ENCODE measurements at regions not wholly inside any gene's neighbourhood (a gene's known extent, or its start where the extent isn't known, plus 50 kb on each side); places are given as distances from the start of the nearest gene placed in this dataset.

GRCh38 chr11:45733176-45733575, 67.8 kb upstream of the CHST1 start:
- no peak for TF ChIP-seq CTCF (IDR thresholded peaks at IDR 0.05; ENCODE audit: poor library complexity, severe bottlenecking)
- TF ChIP-seq SMC3 (conservative IDR thresholded peaks at IDR 0.05; ENCODE audit: poor library complexity), result no peak
- no peak for TF ChIP-seq POLR2AphosphoS5 (IDR thresholded peaks at IDR 0.05)
- no peak for TF ChIP-seq EZH2 (IDR thresholded peaks at IDR 0.05; ENCODE audit: borderline replicate concordance, insufficient read depth, low read length, poor library complexity, severe bottlenecking)
- no peak for TF ChIP-seq EP300 (conservative IDR thresholded peaks at IDR 0.05; ENCODE audit: poor library complexity, severe bottlenecking)
- TF ChIP-seq RAD21 (conservative IDR thresholded peaks at IDR 0.05), result no peak
- TF ChIP-seq TAF1 (IDR thresholded peaks at IDR 0.05; ENCODE audit: low read depth), result no peak

All from neural cell (in vitro differentiated cells).